ENCODE measurements at regions not wholly inside any gene's neighbourhood (a gene's known extent, or its start where the extent isn't known, plus 50 kb on each side); places are given as distances from the start of the nearest gene placed in this dataset.

DNA sequence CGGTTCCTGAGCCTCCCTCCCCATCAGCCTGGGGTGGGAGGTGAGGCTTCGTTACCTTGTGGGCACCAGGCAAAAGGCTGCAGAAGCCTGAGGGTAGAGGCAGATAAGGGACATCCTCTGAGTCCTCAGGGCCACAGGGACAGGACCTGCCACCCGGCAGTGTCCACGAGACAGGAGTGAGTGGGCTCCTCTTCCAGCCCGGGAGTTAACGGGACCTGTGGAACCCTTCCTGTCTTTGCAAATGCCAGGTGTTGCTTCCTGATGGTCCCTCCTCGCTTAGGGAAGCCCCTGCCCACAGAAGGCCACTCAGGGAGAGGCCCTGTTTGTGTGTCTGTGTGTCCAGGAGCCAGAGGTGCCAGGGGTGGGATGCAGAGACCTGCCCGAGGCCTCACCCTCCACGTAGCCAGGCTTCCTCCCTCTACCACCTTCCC is 111.1 kb upstream of the ALDH1A3 start:
- no peak for TF ChIP-seq CHD1 (IDR thresholded peaks at IDR 0.05; ENCODE audit: low read depth, low read length)
- TF ChIP-seq YY1 (IDR thresholded peaks at IDR 0.05; ENCODE audit: low read depth, low read length): no peak
- SMC1A ChIA-PET (ENCODE audit: uncharacterized antibody, unreplicated experiment): no interaction called here
- CTCF ChIA-PET: no interaction called here
- Histone ChIP-seq H4K20me1 (ENCODE audit: control insufficient read depth, insufficient read depth) (no peaks in the 10 kb centered on the region), H3K27me3 (replicated peaks in 1 of 2; ENCODE audit: control insufficient read depth in 2 of 2, insufficient read depth in 2 of 2, low read length in 1 of 2) (no peaks in the 10 kb centered on the region; a peak in 2 of 4 replicates), H3K4me3 (no peak overlapping the region), H3K4me2 (ENCODE audit: control insufficient read depth, insufficient read depth) (no peak overlapping the region), H3K27ac (ENCODE audit: control insufficient read depth, insufficient read depth) (no peak overlapping the region), H3K9ac (ENCODE audit: control insufficient read depth, insufficient read depth, low read length) (no peak overlapping the region), H3K4me1 (ENCODE audit: control insufficient read depth, insufficient read depth, low read length) (no peaks in the 10 kb centered on the region), H3K9me3 (replicated peaks; ENCODE audit: control insufficient read depth, insufficient read depth, low read length) (no peaks in the 10 kb centered on the region; the same call in 2 of the 3 replicates), H2AFZ (ENCODE audit: control insufficient read depth, low read depth, low read length) (no peak overlapping the region), H3K79me2 (ENCODE audit: control insufficient read depth, insufficient read depth, low read length) (no peaks in the 10 kb centered on the region), H3K36me3 (ENCODE audit: control insufficient read depth in 2 of 2, insufficient read depth in 2 of 2, low read length in 1 of 2) (no peaks in the 10 kb centered on the region)
- POLR2A ChIA-PET: no interaction called here
- BruUV-seq (replicated peaks): no TSS peak
- DNase-seq (ENCODE audit: low read depth, low spot score) (no peak), FAIRE-seq (no peak), ATAC-seq (no peak)
- intact Hi-C loops (cut with micrococcal nuclease; ENCODE audit: unreplicated experiment) (no loop called here), in situ Hi-C loops (cut with MboI) (no loop called here)
- WGBS (ENCODE audit: insufficient coverage, insufficient replicate concordance, low lambda C conversion rate, missing lambda C conversion rate): 28% methylated on average over 9 of the region's 9 CpGs
- RAD21 ChIA-PET (ENCODE audit: unreplicated experiment): no interaction called here

DNA sequence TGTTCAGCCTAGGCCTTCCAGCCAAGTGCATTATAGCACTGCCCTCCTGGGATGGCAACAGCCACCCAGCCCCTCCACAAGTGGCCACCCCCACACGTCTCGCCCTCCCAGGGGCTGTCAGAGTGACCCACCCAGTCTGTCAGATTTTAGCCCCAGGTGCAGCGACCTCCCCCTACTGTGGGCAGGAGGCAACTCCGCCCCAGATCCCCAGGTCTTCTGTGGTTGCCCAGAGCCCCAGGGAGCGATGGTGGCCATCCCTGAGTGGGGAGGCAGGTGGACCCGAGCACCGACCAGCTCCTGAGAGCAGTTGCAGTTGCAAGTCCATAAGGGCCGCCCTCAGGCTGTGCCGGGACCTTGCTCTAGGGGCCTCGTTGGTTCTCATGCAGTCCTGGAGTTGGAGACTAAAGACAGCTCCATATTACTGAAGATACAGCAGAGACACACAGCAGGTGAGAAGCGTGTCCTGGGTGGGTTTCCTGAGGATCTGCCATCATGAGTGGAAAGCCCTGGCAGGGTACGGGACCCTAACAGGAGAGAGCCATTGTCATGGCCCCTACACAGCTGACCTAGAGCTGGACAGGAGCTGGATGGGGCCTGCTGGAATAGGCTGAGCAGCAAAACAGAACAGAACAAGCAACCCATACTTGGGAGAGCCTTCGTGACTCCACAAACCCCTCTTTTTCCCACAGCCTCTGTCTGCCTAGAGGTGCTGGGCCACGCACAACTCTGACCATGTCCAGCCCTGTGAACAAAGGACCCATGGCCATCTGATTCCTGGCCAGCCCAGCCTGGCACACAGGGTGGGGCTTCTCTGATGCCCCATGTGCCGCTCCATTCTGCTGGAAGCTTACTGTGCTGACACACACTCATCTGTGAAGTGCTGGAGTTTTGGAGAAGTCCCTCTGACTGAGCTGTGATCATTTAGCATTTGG is 110.3 kb upstream of the ALDH1A3 start:
- in situ Hi-C loops (cut with MboI) (no loop called here), intact Hi-C loops (cut with micrococcal nuclease; ENCODE audit: unreplicated experiment) (no loop called here)
- no peaks in the 10 kb centered on the region; a peak in 2 of 4 replicates for H3K27me3 ChIP-seq (replicated peaks in 1 of 2; ENCODE audit: control insufficient read depth in 2 of 2, insufficient read depth in 2 of 2, low read length in 1 of 2)
- no peaks in the 10 kb centered on the region for H3K36me3 ChIP-seq (ENCODE audit: control insufficient read depth in 2 of 2, insufficient read depth in 2 of 2, low read length in 1 of 2)
- no TSS peak for BruUV-seq (replicated peaks)
- ChIA-PET SMC1A (ENCODE audit: uncharacterized antibody, unreplicated experiment) (no interaction called here), RAD21 (ENCODE audit: unreplicated experiment) (no interaction called here), POLR2A (no interaction called here), CTCF (no interaction called here)
- H2AFZ ChIP-seq (ENCODE audit: control insufficient read depth, low read depth, low read length): no peak overlapping the region
- no peaks in the 10 kb centered on the region for H3K4me1 ChIP-seq (ENCODE audit: control insufficient read depth, insufficient read depth, low read length)
- WGBS (ENCODE audit: insufficient coverage, insufficient replicate concordance, low lambda C conversion rate, missing lambda C conversion rate): 11% methylated on average over 15 of the region's 15 CpGs
- H3K27ac ChIP-seq (ENCODE audit: control insufficient read depth, insufficient read depth): no peak overlapping the region
- DNase-seq (ENCODE audit: low read depth, low spot score) (no peak), FAIRE-seq (no peak), ATAC-seq (no peak)
- no peak for TF ChIP-seq KAT2A (conservative IDR thresholded peaks at IDR 0.05; ENCODE audit: control insufficient read depth, low read depth, low read length)
- no peak for TF ChIP-seq SMAD5 (IDR thresholded peaks at IDR 0.05; ENCODE audit: low read depth)
- TF ChIP-seq, protein P1, sequence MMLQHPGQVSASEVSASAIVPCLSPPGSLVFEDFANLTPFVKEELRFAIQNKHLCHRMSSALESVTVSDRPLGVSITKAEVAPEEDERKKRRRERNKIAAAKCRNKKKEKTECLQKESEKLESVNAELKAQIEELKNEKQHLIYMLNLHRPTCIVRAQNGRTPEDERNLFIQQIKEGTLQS (IDR thresholded peaks at IDR 0.05; ENCODE audit: borderline replicate concordance, extremely low read depth, low read depth, low read length): no peak
- no peak for TF ChIP-seq SMARCA5 (IDR thresholded peaks at IDR 0.05)
- TF ChIP-seq TCF7 (IDR thresholded peaks at IDR 0.05; ENCODE audit: borderline replicate concordance): no peak
- no peak for TF ChIP-seq KDM1A (IDR thresholded peaks at IDR 0.05; ENCODE audit: borderline replicate concordance)
- H3K9ac ChIP-seq (ENCODE audit: control insufficient read depth, insufficient read depth, low read length): no peak overlapping the region
- no peaks in the 10 kb centered on the region for H3K79me2 ChIP-seq (ENCODE audit: control insufficient read depth, insufficient read depth, low read length)
- no peak overlapping the region for H3K4me2 ChIP-seq (ENCODE audit: control insufficient read depth, insufficient read depth)
- no peak overlapping the region for H3K4me3 ChIP-seq
- no peaks in the 10 kb centered on the region for H4K20me1 ChIP-seq (ENCODE audit: control insufficient read depth, insufficient read depth)
- H3K9me3 ChIP-seq (replicated peaks; ENCODE audit: control insufficient read depth, insufficient read depth, low read length): no peaks in the 10 kb centered on the region; the same call in 2 of the 3 replicates

Data from GM12878 (cell line).